B cell (primary cell): ENCODE measurements at regions not wholly inside any gene's neighbourhood (a gene's known extent, or its start where the extent isn't known, plus 50 kb on each side); places are given as distances from the start of the nearest gene placed in this dataset.

Source experiments
- ATAC-seq: fragments of 200-7000 bp; cut with Tn5 transposase; one replicate; pipeline ENCODE4 v1.10.0; 2021; ENCODE audit warnings: low read depth, mild to moderate bottlenecking, moderate number of reproducible peaks, moderate library complexity
- CTCF ChIA-PET: fragments of 350-600 bp; sonication (Branson Sonifier 250); formaldehyde crosslinking; loops from one replicate; lab custom pipeline; 2021; ENCODE audit warnings: antibody characterized with exemption, inconsistent platforms; lab: Charles Lee
- POLR2A ChIA-PET: fragments of 350-600 bp; sonication (Branson Sonifier 250); formaldehyde crosslinking; loops from one replicate; lab custom pipeline; 2021; ENCODE audit warnings: antibody characterized with exemption; lab: Charles Lee
- DNase-seq: peaks from one replicate; pipeline ENCODE4 v3.0.0; 2013
- H2AFZ ChIP-seq: 2 replicates; pipeline ENCODE4 v1.6.1; 2012; ENCODE audit warnings: mild to moderate bottlenecking, low read depth, low read length; ENCODE audit not compliant: insufficient read depth, poor library complexity, severe bottlenecking
- H3K27ac ChIP-seq, 2 donors: 1 replicate in 1 of 2; 2 replicates in 1 of 2; pipeline ENCODE4 v1.5.1; 2012 to 2013; ENCODE audit warnings: low read length in 2 of 2, mild to moderate bottlenecking in 2 of 2, moderate library complexity in 1 of 2
- H3K27me3 ChIP-seq, 4 experiments: fragments of 200-600 bp in 1 of 4; sonication (generic) in 1 of 4; replicated peaks in 1 of 4; 1 replicate in 2 of 4; 2 replicates in 2 of 4; pipeline versions ENCODE4 v1.6.1 to v1.7.0; 2013 to 2016; ENCODE audit warnings: low read length in 3 of 4, mild to moderate bottlenecking in 2 of 4, mixed read lengths in 1 of 4, moderate library complexity in 1 of 4; ENCODE audit not compliant: insufficient read depth in 4 of 4, control insufficient read depth in 3 of 4; ENCODE audit errors: control extremely low read depth in 1 of 4
- H3K36me3 ChIP-seq, 2 experiments: replicated peaks in 1 of 2; 1 replicate in 1 of 2; 2 replicates in 1 of 2; pipeline versions ENCODE4 v1.6.1 to v1.7.1; 2013; ENCODE audit warnings: low read length in 1 of 2; ENCODE audit not compliant: insufficient read depth in 2 of 2, control insufficient read depth in 1 of 2; ENCODE audit errors: control extremely low read depth in 1 of 2, extremely low read depth in 1 of 2
- H3K4me1 ChIP-seq, 2 donors: fragments of 200-600 bp in 1 of 2; sonication (generic) in 1 of 2; 1 replicate in 1 of 2; 2 replicates in 1 of 2; pipeline versions ENCODE4 v1.5.1 to v1.6.1; 2013 to 2017; ENCODE audit warnings: low read length in 2 of 2; ENCODE audit not compliant: control insufficient read depth in 2 of 2, insufficient read depth in 2 of 2
- H3K4me2 ChIP-seq: replicated peaks from 2 replicates; pipeline ENCODE3; 2012; ENCODE audit warnings: mild to moderate bottlenecking, low read depth, low read length; ENCODE audit not compliant: poor library complexity, severe bottlenecking
- H3K4me3 ChIP-seq, 5 experiments: fragments of 200-600 bp in 1 of 5; sonication (generic) in 1 of 5; 1 replicate in 3 of 5; 2 replicates in 2 of 5; pipeline versions ENCODE4 v1.5.1 to v1.7.0; 2011 to 2016; ENCODE audit warnings: low read length in 4 of 5, mild to moderate bottlenecking in 4 of 5, low read depth in 2 of 5, control low read depth in 1 of 5, moderate library complexity in 1 of 5; ENCODE audit not compliant: insufficient read depth in 1 of 5; ENCODE audit errors: control extremely low read depth in 1 of 5, extremely low read depth in 1 of 5
- H3K79me2 ChIP-seq: fragments of 200-600 bp; sonication (generic); one replicate; pipeline ENCODE4 v1.6.0; 2016; ENCODE audit warnings: low read length; ENCODE audit not compliant: control insufficient read depth, insufficient read depth
- H3K9ac ChIP-seq: fragments of 200-600 bp; sonication (generic); 2 replicates; pipeline ENCODE4 v1.6.1; 2017; ENCODE audit warnings: mild to moderate bottlenecking, low read length, moderate library complexity
- H3K9me3 ChIP-seq, 3 donors: one replicate each; pipeline versions ENCODE4 v1.6.1 to v1.7.1; 2013; ENCODE audit warnings: low read length in 2 of 3; ENCODE audit not compliant: control insufficient read depth in 2 of 3, insufficient read depth in 1 of 3; ENCODE audit errors: control extremely low read depth in 1 of 3
- H4K20me1 ChIP-seq: 2 replicates; pipeline ENCODE4 v1.6.0; 2012; ENCODE audit warnings: mild to moderate bottlenecking, low read length; ENCODE audit not compliant: insufficient read depth, control insufficient read depth, poor library complexity, severe bottlenecking
- H3K27ac Mint-ChIP-seq: one replicate; pipeline ENCODE4 v1.8.0; 2021; ENCODE audit warnings: mixed read lengths
- H3K27me3 Mint-ChIP-seq: one replicate; pipeline ENCODE4 v1.8.0; 2021; ENCODE audit warnings: mixed read lengths
- H3K4me1 Mint-ChIP-seq: one replicate; pipeline ENCODE4 v1.8.0; 2021; ENCODE audit warnings: mixed read lengths
- H3K4me3 Mint-ChIP-seq: one replicate; pipeline ENCODE4 v1.8.0; 2021; ENCODE audit warnings: mixed read lengths
- H3K9me3 Mint-ChIP-seq: one replicate; pipeline ENCODE4 v1.8.0; 2022; ENCODE audit warnings: mixed read lengths; ENCODE audit not compliant: insufficient read depth
- EZH2 ChIP-seq: IDR thresholded peaks from 2 replicates; pipeline ENCODE4 v1.6.1; 2012; ENCODE audit warnings: borderline replicate concordance, low read depth, mild to moderate bottlenecking, moderate library complexity, low read length; ENCODE audit not compliant: insufficient read depth, poor library complexity, severe bottlenecking
- WGBS: methylation state at CpG from one replicate; pipeline ENCODE4 v1.1.5; 2013; ENCODE audit warnings: missing lambda C conversion rate; ENCODE audit not compliant: insufficient coverage; 5-methylcytosine and 5-hydroxymethylcytosine counted together
- intact Hi-C: fragments of 100-400 bp; cut with micrococcal nuclease; formaldehyde crosslinking; loops from one replicate; pipeline ENCODE4 v1.10.0; 2022
- TF ChIP-seq, protein P1 (sequence below): fragments of 200-600 bp; IDR thresholded peaks from one replicate; pipeline ENCODE4 v1.8.0; 2022; ENCODE audit warnings: antibody characterized with exemption, mild to moderate bottlenecking

GRCh38 chr17:79669861-79670260, 59.0 kb upstream of the RBFOX3 start:
- H3K79me2 ChIP-seq, result no peaks in the 10 kb centered on the region
- peaks cover 3% of the 10 kb centered on the region for H3K9me3 Mint-ChIP-seq
- no peaks in the 10 kb centered on the region for H4K20me1 ChIP-seq
- 30% methylated on average over 2 of the region's 4 CpGs for WGBS
- H3K27ac Mint-ChIP-seq, result no peak overlapping the region
- H3K36me3 ChIP-seq, result no peaks in the 10 kb centered on the region
- no peak overlapping the region for H3K4me2 ChIP-seq
- POLR2A ChIA-PET, result no interaction called here
- intact Hi-C loops, result no loop called here
- ATAC-seq (no peak), DNase-seq (no peak)
- H3K9ac ChIP-seq, result no peak overlapping the region
- TF ChIP-seq EZH2, result no peak
- TF ChIP-seq, protein P1, sequence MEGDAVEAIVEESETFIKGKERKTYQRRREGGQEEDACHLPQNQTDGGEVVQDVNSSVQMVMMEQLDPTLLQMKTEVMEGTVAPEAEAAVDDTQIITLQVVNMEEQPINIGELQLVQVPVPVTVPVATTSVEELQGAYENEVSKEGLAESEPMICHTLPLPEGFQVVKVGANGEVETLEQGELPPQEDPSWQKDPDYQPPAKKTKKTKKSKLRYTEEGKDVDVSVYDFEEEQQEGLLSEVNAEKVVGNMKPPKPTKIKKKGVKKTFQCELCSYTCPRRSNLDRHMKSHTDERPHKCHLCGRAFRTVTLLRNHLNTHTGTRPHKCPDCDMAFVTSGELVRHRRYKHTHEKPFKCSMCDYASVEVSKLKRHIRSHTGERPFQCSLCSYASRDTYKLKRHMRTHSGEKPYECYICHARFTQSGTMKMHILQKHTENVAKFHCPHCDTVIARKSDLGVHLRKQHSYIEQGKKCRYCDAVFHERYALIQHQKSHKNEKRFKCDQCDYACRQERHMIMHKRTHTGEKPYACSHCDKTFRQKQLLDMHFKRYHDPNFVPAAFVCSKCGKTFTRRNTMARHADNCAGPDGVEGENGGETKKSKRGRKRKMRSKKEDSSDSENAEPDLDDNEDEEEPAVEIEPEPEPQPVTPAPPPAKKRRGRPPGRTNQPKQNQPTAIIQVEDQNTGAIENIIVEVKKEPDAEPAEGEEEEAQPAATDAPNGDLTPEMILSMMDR, result no peak
- no peak overlapping the region for H3K27ac ChIP-seq
- H2AFZ ChIP-seq, result no peak overlapping the region
- no peaks in the 10 kb centered on the region for H3K4me1 ChIP-seq
- peaks cover 0 to 40% (median 18%) of the 10 kb centered on the region in 3 donors for H3K9me3 ChIP-seq
- no peak overlapping the region for H3K4me3 Mint-ChIP-seq
- H3K27me3 ChIP-seq, result peaks cover 0 to 59% (median 9%) of the 10 kb centered on the region in 4 experiments
- peaks cover 63% of the 10 kb centered on the region for H3K27me3 Mint-ChIP-seq
- CTCF ChIA-PET, result no interaction called here
- peaks cover 3% of the 10 kb centered on the region for H3K4me1 Mint-ChIP-seq
- H3K4me3 ChIP-seq, result no peak overlapping the region

DNA sequence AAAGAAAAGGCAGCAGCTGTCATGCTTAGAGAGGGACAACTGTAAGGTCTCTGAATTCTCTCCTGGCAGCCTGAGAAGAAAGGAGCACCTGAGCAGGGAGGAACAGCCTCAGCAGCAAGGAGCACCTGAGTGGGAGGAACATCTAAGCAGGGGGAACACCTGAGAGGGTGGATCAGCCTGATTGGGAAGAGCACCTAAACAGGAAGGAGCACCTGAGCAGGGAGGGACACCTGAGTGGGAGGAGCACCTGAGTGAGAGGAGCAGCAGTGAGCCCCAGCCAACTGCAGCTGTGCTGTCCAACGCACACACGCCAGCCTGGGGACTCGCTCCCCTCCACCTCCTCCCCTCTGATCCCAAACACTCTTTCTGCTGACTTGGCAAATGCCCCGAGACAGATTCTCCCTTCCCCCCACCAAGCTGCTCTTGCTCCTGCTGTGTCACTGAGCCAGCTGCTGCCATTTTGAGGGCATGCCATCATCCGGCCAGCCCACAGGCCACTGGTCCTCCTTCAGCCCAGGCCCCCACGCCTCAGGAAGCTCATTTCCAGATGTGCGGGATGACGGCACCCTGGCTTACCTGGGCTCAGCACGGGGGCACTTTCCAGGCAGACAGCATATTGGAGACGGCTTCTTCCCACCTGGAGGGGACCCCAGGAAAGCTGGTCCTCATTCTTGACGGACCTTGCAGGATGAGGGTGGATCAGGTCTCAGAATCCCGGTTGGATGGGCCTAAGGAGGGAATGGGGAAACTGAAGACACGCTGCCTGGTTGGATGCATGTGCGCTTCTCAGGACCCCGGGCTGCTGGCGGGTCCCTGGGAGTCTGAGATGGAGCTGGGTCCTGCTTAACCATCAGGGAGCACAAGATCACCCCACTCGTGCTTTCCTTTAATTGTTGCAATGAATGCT, 57.7 kb upstream of the RBFOX3 start:
- Histone ChIP-seq H3K27me3 (peaks cover 0 to 55% (median 7%) of the 10 kb centered on the region in 4 experiments), H3K27ac (no peak overlapping the region), H3K9ac (no peak overlapping the region), H3K36me3 (no peaks in the 10 kb centered on the region), H3K4me1 (no peaks in the 10 kb centered on the region), H3K79me2 (no peaks in the 10 kb centered on the region), H3K4me2 (no peak overlapping the region), H2AFZ (no peak overlapping the region), H3K9me3 (peaks cover 0 to 29% (median 9%) of the 10 kb centered on the region in 3 donors), H4K20me1 (no peaks in the 10 kb centered on the region), H3K4me3 (no peak overlapping the region)
- Mint-ChIP-seq H3K4me1 (peaks cover 3% of the 10 kb centered on the region), H3K27ac (no peak overlapping the region), H3K4me3 (no peak overlapping the region), H3K27me3 (peaks cover 62% of the 10 kb centered on the region), H3K9me3 (peaks cover 3% of the 10 kb centered on the region)
- WGBS, result 84% methylated on average over 17 of the region's 17 CpGs
- DNase-seq (no peak), ATAC-seq (no peak)
- CTCF ChIA-PET, result no interaction called here
- TF ChIP-seq EZH2, result no peak
- TF ChIP-seq, protein P1, result no peak
- POLR2A ChIA-PET, result no interaction called here
- intact Hi-C loops, result no loop called here
